ENCODE measurements at regions not wholly inside any gene's neighbourhood (a gene's known extent, or its start where the extent isn't known, plus 50 kb on each side); places are given as distances from the start of the nearest gene placed in this dataset.
"Not testable (repeated sequence)": the region's sequence is repeated elsewhere in the genome, so short reads cannot be mapped to it uniquely, and the experiment has no call there.

DNA sequence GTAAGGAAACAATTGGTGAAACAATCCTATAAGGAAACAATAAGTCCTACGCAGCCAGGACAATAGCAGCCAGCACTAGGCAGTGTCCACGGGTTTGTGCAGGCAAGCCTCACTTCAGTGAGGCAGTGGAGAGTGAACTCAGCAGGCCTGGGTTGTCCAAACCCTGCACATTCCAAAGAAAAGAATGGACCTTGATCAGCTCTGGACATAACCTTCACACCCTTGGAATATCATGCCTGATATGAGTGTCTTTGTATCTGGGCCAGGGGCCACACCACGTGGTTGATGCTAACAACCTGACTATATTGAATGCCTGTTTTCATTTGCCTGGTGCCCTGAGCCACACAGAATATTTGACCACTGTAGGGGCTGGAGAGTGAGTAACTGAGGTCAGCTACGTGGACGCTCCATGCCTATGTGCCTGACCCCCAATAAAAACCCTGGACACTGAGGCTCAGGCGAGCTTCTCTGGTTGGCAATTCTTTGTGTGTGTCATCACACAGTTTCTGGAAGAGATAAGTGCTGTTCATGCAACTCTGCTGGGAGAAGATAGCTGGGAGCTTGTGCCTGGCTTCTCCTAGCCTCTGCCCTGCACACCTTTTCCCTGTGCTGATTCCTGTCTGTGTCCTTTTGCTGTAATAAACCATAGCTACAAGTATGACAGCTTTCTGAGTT, 81.4 kb upstream of the NCOR2 start:
- DNase-seq: no peak

DNA sequence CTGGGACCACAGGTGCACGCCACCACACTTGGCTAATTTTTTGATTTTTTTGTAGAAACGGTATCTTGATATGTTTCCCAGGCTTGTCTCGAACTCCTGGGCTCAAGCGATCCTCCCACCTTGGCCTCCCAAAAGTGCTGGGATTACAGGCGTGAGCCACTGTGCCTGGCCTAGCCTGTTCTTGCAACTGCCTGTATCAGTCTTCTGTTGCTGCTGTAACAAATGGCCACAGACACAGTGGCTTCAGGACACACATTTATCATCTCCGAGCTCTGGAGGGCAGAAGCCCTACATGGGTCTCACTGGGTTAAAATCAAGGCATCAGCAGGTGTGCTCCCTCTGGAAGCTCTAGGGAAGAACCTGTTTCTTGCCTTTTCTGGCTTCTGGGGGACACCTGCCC, 79.9 kb upstream of the NCOR2 start:
- no peak for DNase-seq

DNA sequence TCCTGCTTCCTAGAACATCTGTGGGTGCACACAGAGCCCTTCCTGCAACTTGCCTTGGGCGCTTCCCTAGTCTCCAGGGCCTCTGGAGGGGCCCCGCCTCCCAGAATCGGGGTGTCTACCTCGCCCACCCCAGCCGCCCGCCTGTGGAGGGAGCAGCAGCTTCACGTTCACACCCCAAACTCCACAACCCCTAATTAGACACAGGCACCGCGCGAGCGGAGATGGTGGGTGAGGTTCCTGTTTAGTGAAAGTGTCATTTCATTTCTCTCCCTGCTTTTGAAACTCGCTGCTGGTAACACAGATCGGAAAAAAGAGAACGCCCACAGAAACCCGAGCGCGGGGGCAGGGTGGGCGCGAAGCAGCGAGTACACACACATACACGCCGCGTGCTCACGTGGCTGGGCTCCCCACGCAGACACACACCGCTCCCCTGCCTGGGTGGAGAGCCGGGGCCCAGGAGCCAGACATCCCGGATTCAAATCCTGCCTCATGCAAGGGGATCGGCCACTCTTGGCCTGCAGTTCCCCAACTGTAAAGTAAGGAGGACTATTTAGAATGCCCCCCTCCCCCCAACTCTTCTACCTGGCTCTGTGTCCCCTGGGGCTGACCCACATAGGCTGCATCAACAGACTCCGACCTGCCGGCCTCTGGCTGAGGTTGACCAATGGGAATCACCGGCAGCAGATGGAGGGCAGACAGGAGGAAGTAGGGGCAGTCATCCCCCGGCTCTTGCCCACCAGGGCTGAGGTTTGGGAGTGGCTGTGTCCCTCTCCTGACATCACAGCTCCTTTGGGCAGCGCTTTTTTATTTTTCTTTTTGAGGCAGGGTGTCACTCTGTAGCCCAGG, 79.2 kb upstream of the NCOR2 start:
- peak in 2 of 6 experiments; percentile 30 to 35 for DNase-seq

DNA sequence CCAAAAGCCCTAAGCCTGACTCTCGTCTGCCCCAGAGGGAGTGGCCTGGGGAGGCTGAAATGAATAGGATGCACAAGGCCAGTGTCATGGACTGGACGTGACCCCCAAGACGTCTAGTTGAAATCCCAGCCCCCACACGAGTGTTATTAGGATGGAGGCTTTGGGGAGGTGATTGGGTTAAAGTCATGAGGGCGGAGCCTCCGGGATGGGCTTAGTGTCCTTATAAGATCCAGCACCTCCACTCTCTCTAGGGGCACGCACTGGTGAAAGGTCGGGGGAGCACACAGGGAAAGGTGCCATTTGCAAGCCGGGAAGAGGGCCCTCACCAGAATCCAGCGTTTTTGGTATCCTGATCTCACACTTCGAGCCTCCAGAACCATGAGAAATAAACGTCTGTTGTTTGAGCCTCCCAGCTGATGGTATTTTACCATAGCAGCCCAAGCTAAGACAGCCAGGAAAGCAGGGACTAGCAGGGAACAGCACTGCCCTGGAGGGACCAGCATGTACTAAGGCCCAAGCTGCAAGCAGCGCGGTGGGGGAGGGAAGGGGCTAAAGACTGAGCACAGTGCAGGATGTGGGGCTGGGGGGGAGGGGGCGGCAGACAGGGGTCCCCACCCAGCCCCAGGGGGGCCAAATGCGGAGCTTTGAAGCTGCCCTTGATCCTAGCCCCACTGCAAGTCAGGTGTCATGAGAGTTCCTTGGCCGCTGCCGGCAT, 78.3 kb upstream of the NCOR2 start:
- peak in 1 of 6 experiments; percentile 9 for DNase-seq

DNA sequence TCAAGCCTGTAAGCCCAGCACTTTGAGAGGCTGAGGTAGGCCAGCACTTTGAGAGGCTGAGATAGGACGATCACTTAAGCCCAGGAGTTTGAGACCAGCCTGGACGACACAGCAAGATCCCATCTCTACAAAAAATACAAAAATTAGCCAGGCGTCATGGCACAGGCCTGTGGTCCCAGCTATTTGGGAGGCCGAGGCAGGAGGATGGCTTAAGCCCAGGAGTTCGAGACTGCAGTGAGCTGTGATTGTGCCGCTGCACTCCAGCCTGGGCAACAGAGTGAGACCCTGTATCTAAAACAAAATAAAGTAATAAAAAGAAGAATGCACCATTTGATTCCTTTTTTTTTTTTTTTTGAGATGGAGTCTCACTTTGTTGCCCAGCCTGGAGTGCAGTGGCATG, 76.4 kb upstream of the NCOR2 start:
- not testable (repeated sequence) for DNase-seq

DNA sequence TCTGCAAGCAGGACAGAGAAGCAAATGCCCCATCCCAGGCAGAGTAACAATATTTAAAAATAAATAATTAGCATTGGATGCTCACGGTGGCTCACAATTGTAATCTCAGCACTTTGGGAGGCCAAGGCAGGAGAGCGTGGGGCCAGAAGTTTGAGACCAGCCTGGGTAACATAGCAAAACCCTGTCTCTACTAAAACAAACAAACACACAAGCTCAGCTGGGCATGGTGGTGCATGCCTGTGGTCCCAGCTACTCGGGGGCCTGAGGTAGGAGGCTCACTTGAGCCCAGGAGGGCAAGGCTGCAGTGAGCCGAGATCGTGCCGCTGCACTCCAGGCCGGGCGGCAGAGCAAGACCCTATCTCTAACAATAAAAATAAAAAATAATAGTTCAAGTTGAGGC, 74.7 kb upstream of the NCOR2 start:
- DNase-seq: no peak

DNA sequence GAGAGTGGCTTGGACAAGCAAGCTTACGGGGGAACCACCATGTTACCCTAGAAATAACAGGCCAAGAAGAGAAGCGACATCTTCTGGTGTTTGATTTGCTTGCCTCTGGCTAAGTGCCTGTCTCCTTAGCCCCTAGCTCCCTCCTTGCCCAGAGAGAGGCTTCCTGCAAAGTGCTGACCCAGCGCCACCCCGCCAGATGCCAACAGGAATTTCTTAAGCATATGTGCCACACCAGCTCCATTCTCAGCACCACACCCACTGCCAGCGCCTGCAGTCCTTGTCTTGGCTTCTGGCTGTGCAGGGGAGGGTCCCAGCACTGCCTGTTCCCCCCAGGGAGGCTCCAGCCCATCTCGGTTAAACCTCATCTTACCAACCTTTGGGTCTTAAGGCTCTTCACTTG, 74.2 kb upstream of the NCOR2 start:
- DNase-seq: no peak

DNA sequence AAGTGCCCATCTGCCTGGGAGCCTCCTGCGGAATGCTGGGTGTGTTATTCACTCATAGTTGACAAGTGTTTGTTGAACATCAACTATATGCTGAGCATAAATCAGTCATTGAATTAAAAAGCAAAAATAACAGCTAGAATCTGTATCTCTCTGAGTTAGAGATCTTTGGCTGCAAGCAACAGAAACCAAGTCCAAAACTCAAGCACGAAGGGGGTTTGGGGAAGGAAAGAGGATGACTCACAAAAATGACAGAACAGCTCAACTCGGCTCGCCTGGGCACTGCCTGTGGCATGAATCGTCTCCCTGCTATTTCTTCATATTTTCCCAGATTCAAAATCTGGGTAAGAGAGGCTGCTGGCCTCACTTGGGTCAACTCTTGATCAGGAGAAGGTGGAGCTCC, 72.6 kb upstream of the NCOR2 start:
- no peak for DNase-seq

DNA sequence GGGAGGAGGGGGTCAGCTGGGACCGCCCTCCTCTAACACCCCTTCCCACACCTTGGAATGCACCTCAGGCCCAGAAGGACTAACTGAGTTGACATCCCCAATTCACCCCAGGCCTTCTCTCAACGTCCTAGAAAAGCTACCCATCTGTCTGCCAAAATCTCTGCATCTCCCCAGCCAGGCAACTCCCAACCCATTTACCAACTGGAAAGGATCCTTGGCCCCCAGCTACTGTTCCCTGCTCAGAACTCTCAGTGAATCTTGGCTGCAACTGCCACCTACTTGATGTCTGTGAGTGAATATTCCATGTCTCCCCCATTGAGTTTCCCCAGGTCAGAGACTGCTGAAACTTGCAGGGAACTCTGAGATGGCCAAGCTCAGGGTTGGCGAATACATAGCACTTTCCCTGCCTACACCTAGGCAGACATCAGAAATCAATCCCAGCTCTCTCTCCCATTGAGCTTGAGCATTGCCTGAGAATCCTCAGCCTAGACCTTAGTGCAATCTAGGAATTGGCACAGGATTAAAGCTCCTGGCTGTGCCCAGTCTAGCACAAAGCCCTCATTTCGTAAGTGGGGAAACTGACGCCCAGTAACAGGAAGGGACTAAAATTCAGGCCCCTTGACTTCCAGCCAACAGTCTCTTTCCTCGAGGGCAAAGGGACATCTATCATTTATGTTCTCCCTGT, 71.9 kb upstream of the NCOR2 start:
- no peak for DNase-seq

DNA sequence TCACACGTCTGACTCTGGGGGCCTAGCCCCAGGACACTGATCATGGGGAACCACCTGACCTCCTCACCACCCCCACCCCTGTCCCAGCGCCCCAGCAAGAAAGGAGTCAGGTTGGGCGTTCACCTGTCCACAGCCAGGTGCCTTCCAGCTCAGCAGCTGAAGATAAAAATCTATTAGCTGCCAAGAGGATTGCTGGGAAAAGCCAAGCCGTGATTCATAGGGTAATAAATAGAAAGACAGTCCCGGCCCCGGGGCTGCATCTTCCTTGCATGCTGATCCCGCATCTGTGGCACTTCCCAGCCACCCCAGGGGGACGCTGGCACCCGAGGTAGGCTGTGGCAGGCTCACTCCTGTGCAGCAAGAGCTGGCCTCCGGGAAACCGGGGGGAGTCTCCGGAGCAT, 70.2 kb upstream of the NCOR2 start:
- DNase-seq: no peak

DNA sequence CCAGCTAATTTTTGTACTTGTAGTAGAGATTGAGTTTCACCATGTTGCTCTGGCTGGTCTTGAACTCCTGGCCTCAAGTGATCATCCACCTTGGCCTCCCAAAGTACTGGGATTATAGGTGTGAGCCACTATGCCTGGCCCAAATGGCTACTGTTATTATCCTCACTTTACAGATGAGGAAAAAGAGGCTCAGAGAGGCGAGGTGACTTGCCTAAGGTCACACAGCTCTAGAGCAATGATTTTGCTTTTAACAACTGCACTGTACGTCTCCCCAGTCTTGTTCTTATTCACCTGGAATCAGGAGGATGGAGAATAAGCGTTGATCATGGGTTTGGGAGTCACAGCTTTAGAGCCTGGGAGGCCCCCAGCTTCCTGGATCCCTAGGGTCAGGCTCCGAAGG, 69.8 kb upstream of the NCOR2 start:
- no peak for DNase-seq

DNA sequence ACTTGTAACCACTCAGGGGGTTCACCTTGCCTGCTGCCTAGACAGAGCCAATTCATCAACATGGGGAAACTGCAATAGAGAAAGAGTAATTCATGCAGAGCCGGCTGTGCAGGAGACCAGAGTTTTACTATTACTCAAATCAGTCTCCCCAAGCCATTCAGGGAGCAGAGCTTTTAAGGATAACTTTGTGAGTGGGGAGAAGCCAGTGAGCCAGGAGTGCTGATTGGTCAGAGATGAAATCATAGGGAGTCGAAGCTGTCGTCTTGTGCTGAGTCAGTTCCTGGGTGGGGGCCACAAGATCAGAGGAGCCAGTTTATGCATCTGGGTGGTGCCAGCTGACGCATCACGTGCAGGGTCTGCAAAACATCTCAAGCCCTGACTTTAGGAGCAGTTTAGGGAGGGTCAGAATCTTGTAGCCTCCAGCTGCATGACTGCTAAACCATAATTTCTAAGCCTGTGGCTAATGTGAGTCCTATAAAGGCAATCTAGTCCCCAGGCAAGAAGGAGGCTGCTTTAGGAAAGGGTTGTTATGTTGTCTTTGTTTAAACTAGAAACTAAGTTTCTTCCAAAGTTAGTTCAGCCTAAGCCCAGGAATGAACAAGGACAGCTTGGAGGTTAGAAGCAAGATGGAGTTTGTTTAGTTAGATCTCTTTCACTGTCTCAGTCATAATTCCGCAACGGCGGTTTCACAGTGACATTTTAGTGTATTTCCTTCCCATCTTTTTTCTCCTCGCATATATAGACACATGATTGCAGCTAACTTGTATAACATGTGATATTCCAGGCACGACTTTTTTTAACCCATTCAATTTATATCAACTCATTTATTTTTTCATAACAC, 68.9 kb upstream of the NCOR2 start:
- peak in 4 of 6 experiments; percentile 13 to 49 (median 35) for DNase-seq

DNA sequence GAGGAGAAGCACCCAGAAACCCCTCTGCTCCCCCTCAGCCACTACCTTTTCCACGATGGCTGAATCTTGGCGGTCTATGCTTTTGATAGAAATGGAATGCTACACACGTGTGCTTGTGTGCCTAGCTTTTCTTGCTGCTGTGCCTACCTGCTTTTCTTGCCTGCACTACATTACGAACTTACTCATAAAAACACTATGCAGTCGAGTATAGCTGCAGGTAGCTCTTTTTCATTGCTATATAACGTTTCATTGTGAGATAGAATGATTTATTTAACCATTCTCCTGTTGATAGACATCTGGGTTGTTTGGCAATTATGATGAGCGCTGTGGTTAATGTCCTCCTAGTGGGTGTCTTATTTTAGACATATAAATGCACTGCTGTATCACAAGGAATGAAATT, 67.9 kb upstream of the NCOR2 start:
- DNase-seq: no peak

DNA sequence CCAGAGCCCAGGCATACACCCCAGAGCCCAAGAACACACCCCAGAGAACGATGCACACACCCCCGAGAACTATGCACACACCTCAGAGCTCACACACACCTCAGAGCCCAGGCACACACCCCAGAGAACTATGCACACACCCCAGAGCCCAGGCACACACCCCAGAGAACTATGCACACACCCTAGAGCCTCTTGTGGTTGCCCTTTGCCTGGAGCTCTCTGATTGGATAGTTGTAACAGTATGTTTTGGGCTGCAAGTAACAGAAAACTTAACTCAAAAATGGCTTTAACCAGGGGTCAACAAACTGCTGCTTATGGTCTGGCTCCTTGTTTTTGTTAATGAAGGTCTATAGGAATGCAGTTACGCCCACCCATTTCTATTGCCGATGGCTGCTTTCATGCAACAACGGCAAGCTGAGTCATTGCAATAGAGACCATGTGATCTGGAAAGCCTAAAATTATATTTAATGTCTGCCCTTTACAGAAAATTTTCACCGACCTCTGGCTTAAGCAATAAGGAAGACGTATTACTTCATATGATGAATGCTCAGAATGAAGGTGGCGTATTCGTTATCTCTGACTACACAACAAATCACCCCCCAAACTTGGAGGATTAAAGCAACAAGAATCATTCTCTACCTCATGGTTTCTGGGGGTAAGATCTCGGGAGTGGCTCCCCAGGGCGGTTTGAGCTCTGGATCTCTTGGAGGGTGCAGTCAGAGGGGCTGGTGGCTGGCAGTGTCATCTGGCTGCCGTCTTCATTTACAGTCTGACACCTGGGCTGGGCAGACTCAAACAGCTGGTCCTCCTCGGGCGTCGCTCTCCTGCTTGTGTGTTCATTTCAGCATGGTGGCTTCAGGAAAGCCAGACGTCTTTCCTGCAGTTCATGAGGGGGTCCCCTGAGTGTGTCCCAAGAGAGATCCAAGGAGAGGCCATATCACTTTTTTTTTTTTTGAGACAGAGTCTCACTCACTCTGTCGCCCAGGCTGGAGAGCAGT, 66.3 kb upstream of the NCOR2 start:
- no peak for DNase-seq

DNA sequence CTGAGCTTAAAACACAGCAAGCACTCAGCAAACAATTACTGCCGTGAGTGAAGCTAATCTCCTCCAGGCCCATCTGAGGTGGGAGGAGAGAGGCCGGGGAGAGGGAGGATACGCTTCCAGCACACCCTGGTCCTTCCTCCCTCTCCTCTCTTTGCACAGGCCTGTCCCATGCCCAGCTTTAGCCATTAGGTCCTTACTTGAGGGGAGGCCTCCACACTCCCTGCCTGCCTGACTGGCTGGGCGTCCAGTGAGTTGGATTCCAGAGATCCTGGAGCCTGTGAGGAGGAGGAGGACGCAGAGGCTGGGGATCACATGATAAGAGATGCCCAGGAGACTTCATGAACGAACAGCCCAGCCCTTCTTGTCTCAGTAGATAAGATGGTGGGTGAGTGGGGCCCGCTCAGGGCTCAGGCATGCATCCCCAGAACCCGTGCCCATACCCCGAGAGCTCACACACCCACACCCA, 65.1 kb upstream of the NCOR2 start:
- no peak for DNase-seq

DNA sequence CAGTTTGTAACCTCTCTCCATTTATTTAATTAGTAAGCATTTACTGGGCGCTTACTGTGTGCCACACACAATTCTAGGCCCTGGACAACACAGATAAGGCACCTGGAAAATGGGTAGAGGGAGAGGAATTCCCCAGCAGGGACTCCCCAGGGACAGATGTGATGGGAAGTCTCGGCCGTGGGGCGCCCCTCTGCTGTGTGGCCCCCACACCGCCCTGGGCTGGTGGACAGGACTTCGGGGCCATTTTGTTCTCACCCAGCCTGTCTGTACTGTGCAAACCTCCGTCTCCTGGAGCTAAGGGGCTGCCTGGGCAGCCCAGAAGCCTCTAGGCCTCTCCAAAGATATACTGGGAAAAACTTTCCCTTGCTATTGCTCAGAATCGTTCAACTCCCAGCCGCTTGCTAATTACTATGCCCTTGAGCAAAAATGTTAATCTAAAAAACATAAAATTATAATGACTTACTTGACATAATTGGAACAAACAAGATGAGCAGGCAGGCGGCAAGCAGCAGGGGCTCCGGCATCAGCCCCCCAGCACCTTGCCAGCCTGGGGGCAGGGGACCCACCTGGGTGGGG, 64.4 kb upstream of the NCOR2 start:
- no peak for DNase-seq

DNA sequence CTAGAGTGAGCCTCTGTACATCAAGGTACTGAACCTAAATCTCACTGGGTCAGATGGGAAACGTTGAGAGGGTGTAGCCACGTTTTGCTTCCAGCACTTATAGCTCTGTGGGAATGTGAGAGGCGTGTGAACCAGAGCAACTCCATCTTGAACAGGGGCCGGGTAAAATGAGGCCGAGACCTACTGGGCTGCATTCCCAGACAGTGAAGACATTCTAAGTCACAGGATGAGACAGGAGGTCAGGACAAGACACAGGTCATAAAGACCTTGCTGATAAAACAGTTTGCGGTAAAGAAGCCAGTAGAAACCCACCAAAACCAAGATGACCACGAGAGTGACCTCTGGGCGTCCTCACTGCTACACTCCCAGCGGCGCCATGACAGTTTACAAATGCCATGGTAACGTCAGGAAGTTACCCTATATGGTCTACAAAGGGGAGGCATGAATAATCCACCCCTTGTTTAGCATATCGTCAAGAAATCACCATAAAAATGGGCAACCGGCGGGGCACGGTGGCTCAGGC, 63.4 kb upstream of the NCOR2 start:
- DNase-seq: no peak

DNA sequence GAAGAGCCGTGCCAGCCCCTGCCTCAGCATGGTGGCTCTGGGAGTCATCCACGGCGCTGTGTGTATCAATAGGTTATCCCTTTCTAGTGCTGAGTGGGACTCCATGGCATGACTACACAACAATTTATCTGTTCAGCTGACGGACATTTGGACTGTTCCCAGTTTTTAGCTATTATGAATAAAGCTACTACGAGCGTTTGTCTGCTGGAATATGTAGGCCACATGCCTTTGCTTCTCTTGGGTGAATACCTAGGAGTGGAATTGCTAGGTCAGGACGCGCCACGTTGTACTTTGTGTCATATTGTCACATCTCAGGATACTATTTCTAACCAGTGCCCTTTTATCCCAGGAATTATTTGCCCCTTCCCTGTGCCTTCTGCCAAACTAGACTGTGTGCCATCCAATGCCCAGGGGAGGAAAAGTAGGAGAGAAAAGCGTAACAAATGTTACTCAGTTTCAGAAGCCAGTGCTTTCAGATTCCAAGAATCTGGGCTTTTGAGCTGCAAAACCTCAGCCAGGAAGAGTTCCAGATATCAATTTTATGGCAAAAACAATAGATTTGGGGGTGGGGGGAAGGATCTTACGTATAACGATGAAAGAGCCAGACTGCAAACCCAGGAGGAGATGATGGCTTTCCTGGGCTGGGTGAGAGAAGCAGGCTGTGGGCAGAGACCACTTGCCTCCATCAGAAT, 62.5 kb upstream of the NCOR2 start:
- no peak for DNase-seq

DNA sequence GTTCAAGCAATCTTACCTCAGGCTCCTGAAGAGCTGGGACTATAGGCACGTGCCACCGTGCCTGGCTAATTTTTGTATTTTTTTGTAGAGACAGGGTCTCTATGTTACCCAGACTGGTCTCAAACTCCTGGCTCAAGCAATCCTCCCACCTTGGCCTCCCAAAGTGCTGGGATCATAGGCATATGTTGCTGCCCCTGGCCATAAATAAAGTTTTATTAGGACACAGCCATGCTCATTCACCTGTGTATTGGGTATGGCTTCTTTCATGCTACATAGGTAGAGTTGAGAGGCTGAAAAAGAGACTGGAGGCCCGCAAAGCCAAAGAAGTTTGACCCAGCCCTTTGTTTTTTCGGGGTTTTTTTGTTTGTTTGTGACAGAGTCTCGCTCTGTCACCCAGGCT, 61.7 kb upstream of the NCOR2 start:
- DNase-seq: no peak

DNA sequence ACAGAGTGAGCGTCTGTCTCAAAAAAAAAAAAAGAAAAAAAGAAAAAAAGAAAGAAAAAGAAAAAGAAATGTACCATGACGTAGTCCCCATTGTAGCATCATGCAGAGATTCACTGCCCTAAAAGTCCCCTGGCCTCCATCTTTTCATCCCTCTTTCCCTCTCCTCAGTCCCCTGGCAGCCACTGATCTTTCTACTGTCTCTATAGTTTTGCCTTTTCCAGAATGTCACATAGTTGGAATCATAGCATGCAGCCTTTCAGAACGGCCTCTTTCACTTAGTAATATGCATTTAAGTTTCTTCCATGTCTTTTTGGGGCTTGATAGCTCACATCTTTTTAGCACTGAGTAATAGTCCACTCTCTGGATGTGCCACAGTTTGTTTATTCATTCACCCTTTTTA, 60.5 kb upstream of the NCOR2 start:
- no peak for DNase-seq
